ENCODE measurements at regions not wholly inside any gene's neighbourhood (a gene's known extent, or its start where the extent isn't known, plus 50 kb on each side); places are given as distances from the start of the nearest gene placed in this dataset.

DNA sequence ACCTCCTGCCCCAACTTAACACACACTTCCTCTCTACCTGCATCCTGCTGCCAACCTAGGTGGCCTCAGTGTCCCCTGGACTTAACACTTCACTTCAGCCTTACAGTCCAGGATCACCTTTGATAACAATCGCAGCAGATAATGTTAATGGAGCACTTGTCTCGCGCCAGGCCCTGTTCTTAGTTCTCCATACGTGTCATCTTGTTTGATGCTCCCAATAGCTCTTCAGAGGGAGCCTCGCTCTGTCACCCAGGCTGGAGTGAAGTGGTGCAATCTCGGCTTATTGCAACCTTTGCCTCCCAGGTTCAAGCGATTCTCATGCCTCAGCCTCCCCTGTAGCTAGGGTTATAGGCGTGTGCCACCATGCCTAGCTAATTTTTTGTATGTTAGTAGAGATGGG lies 62.7 kb upstream of the SHB start (continued):
- TF ChIP-seq, protein P1, sequence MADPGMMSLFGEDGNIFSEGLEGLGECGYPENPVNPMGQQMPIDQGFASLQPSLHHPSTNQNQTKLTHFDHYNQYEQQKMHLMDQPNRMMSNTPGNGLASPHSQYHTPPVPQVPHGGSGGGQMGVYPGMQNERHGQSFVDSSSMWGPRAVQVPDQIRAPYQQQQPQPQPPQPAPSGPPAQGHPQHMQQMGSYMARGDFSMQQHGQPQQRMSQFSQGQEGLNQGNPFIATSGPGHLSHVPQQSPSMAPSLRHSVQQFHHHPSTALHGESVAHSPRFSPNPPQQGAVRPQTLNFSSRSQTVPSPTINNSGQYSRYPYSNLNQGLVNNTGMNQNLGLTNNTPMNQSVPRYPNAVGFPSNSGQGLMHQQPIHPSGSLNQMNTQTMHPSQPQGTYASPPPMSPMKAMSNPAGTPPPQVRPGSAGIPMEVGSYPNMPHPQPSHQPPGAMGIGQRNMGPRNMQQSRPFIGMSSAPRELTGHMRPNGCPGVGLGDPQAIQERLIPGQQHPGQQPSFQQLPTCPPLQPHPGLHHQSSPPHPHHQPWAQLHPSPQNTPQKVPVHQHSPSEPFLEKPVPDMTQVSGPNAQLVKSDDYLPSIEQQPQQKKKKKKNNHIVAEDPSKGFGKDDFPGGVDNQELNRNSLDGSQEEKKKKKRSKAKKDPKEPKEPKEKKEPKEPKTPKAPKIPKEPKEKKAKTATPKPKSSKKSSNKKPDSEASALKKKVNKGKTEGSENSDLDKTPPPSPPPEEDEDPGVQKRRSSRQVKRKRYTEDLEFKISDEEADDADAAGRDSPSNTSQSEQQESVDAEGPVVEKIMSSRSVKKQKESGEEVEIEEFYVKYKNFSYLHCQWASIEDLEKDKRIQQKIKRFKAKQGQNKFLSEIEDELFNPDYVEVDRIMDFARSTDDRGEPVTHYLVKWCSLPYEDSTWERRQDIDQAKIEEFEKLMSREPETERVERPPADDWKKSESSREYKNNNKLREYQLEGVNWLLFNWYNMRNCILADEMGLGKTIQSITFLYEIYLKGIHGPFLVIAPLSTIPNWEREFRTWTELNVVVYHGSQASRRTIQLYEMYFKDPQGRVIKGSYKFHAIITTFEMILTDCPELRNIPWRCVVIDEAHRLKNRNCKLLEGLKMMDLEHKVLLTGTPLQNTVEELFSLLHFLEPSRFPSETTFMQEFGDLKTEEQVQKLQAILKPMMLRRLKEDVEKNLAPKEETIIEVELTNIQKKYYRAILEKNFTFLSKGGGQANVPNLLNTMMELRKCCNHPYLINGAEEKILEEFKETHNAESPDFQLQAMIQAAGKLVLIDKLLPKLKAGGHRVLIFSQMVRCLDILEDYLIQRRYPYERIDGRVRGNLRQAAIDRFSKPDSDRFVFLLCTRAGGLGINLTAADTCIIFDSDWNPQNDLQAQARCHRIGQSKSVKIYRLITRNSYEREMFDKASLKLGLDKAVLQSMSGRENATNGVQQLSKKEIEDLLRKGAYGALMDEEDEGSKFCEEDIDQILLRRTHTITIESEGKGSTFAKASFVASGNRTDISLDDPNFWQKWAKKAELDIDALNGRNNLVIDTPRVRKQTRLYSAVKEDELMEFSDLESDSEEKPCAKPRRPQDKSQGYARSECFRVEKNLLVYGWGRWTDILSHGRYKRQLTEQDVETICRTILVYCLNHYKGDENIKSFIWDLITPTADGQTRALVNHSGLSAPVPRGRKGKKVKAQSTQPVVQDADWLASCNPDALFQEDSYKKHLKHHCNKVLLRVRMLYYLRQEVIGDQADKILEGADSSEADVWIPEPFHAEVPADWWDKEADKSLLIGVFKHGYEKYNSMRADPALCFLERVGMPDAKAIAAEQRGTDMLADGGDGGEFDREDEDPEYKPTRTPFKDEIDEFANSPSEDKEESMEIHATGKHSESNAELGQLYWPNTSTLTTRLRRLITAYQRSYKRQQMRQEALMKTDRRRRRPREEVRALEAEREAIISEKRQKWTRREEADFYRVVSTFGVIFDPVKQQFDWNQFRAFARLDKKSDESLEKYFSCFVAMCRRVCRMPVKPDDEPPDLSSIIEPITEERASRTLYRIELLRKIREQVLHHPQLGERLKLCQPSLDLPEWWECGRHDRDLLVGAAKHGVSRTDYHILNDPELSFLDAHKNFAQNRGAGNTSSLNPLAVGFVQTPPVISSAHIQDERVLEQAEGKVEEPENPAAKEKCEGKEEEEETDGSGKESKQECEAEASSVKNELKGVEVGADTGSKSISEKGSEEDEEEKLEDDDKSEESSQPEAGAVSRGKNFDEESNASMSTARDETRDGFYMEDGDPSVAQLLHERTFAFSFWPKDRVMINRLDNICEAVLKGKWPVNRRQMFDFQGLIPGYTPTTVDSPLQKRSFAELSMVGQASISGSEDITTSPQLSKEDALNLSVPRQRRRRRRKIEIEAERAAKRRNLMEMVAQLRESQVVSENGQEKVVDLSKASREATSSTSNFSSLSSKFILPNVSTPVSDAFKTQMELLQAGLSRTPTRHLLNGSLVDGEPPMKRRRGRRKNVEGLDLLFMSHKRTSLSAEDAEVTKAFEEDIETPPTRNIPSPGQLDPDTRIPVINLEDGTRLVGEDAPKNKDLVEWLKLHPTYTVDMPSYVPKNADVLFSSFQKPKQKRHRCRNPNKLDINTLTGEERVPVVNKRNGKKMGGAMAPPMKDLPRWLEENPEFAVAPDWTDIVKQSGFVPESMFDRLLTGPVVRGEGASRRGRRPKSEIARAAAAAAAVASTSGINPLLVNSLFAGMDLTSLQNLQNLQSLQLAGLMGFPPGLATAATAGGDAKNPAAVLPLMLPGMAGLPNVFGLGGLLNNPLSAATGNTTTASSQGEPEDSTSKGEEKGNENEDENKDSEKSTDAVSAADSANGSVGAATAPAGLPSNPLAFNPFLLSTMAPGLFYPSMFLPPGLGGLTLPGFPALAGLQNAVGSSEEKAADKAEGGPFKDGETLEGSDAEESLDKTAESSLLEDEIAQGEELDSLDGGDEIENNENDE (IDR thresholded peaks at IDR 0.05; ENCODE audit: insufficient replicate concordance, low read length) = no peak
- TF ChIP-seq RNF2 (IDR thresholded peaks at IDR 0.05; ENCODE audit: borderline replicate concordance, low read depth, low read length, missing control alignments, poor library complexity, severe bottlenecking) (no peak), YY1 (IDR thresholded peaks at IDR 0.05; ENCODE audit: low read depth, low read length) (no peak), HDAC6 (IDR thresholded peaks at IDR 0.05; ENCODE audit: low read depth, low read length) (no peak), SIX5 (IDR thresholded peaks at IDR 0.05; ENCODE audit: low read depth, low read length) (no peak), POLR2A (IDR thresholded peaks at IDR 0.05; ENCODE audit: control extremely low read depth in 1 of 2, low read depth in 2 of 2, low read length in 2 of 2) (no peak), GTF2F1 (IDR thresholded peaks at IDR 0.05; ENCODE audit: borderline replicate concordance, low read depth, low read length) (no peak), TAF1 (IDR thresholded peaks at IDR 0.05; ENCODE audit: low read depth, low read length) (no peak)
- TF ChIP-seq, protein P2, sequence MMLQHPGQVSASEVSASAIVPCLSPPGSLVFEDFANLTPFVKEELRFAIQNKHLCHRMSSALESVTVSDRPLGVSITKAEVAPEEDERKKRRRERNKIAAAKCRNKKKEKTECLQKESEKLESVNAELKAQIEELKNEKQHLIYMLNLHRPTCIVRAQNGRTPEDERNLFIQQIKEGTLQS (IDR thresholded peaks at IDR 0.05; ENCODE audit: insufficient read depth, low read depth, low read length) = no peak
- TF ChIP-seq, protein P3, sequence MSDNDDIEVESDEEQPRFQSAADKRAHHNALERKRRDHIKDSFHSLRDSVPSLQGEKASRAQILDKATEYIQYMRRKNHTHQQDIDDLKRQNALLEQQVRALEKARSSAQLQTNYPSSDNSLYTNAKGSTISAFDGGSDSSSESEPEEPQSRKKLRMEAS (IDR thresholded peaks at IDR 0.05) = no peak

All from H1 (cell line).